Mesenchymal stem cell (in vitro differentiated cells and primary cell): ENCODE measurements at regions not wholly inside any gene's neighbourhood (a gene's known extent, or its start where the extent isn't known, plus 50 kb on each side); places are given as distances from the start of the nearest gene placed in this dataset.
A peak's percentile ranks its signal among the peaks of the same experiment; 100 is the strongest.
"Not testable (repeated sequence)": the region's sequence is repeated elsewhere in the genome, so short reads cannot be mapped to it uniquely, and the experiment has no call there.

ENCODE experiments used
- DNase-seq: peaks from one replicate; pipeline ENCODE4 v3.0.0-alpha.2; 2013
- H2AFZ ChIP-seq: one replicate; pipeline ENCODE4 v1.6.1; 2013; ENCODE audit warnings: low read depth, mild to moderate bottlenecking, control low read depth, inconsistent platforms, low read length, moderate library complexity
- H2AK5ac ChIP-seq: 2 replicates; pipeline ENCODE4 v1.6.1; 2013; ENCODE audit warnings: low read length, moderate library complexity, mild to moderate bottlenecking, inconsistent platforms; ENCODE audit not compliant: severe bottlenecking
- H2BK120ac ChIP-seq: one replicate; pipeline ENCODE4 v1.6.1; 2013; ENCODE audit warnings: low read depth, mild to moderate bottlenecking, inconsistent platforms, low read length, moderate library complexity
- H2BK12ac ChIP-seq, 2 experiments: one replicate each; pipeline ENCODE4 v1.6.1; 2013; ENCODE audit warnings: inconsistent platforms in 2 of 2, low read length in 2 of 2, mild to moderate bottlenecking in 2 of 2, moderate library complexity in 2 of 2, control low read depth in 1 of 2
- H2BK15ac ChIP-seq: one replicate; pipeline ENCODE4 v1.6.1; 2013; ENCODE audit warnings: mild to moderate bottlenecking, low read depth, inconsistent platforms; ENCODE audit not compliant: poor library complexity, severe bottlenecking
- H2BK5ac ChIP-seq: 2 replicates; pipeline ENCODE4 v1.6.1; 2013; ENCODE audit warnings: low read depth, mild to moderate bottlenecking, low read length, control low read depth, inconsistent platforms; ENCODE audit not compliant: poor library complexity, severe bottlenecking
- H3K14ac ChIP-seq, 2 experiments: one replicate each; pipeline ENCODE4 v1.6.1; 2013; ENCODE audit warnings: inconsistent platforms in 2 of 2, low read length in 2 of 2, control low read depth in 1 of 2, mild to moderate bottlenecking in 1 of 2, moderate library complexity in 1 of 2
- H3K18ac ChIP-seq, 2 experiments: one replicate each; pipeline ENCODE4 v1.6.1; 2013; ENCODE audit warnings: inconsistent platforms in 2 of 2, low read length in 2 of 2, control low read depth in 1 of 2, low read depth in 1 of 2, mild to moderate bottlenecking in 1 of 2
- H3K23ac ChIP-seq, 2 experiments: one replicate each; pipeline ENCODE4 v1.6.1; 2013; ENCODE audit warnings: inconsistent platforms in 2 of 2, low read length in 2 of 2, mild to moderate bottlenecking in 2 of 2, moderate library complexity in 2 of 2, control low read depth in 1 of 2
- H3K27ac ChIP-seq: 2 replicates; pipeline ENCODE4 v1.5.1; 2013; ENCODE audit warnings: mild to moderate bottlenecking, moderate library complexity, low read length, control low read depth, inconsistent platforms; ENCODE audit not compliant: poor library complexity, severe bottlenecking
- H3K27me3 ChIP-seq, 2 experiments: 2 replicates each; pipeline versions ENCODE4 v1.6.1 to v1.7.0; 2013; ENCODE audit warnings: low read length in 2 of 2, mild to moderate bottlenecking in 2 of 2, moderate library complexity in 2 of 2, control low read depth in 1 of 2, inconsistent platforms in 1 of 2; ENCODE audit not compliant: control insufficient read depth in 1 of 2, insufficient read depth in 1 of 2
- H3K36me3 ChIP-seq, 2 experiments: 2 replicates each; pipeline versions ENCODE4 v1.6.1 to v1.7.0; 2013; ENCODE audit warnings: low read length in 2 of 2, control low read depth in 1 of 2, inconsistent platforms in 1 of 2, low read depth in 1 of 2, mild to moderate bottlenecking in 1 of 2; ENCODE audit not compliant: insufficient read depth in 2 of 2, control insufficient read depth in 1 of 2
- H3K4ac ChIP-seq, 2 experiments: one replicate each; pipeline ENCODE4 v1.6.1; 2013; ENCODE audit warnings: inconsistent platforms in 2 of 2, low read length in 2 of 2, mild to moderate bottlenecking in 2 of 2, moderate library complexity in 2 of 2, control low read depth in 1 of 2, low read depth in 1 of 2
- H3K4me1 ChIP-seq: 2 replicates; pipeline ENCODE4 v1.6.1; 2013; ENCODE audit warnings: low read depth, low read length, control low read depth; ENCODE audit not compliant: control insufficient read depth, insufficient read depth
- H3K4me2 ChIP-seq: 2 replicates; pipeline ENCODE4 v1.6.1; 2013; ENCODE audit warnings: low read length, mild to moderate bottlenecking, inconsistent platforms; ENCODE audit not compliant: poor library complexity, severe bottlenecking
- H3K4me3 ChIP-seq, 2 experiments: 2 replicates each; pipeline versions ENCODE4 v1.5.1 to v1.7.0; 2013; ENCODE audit warnings: low read length in 2 of 2, mild to moderate bottlenecking in 2 of 2, control low read depth in 1 of 2, low read depth in 1 of 2; ENCODE audit not compliant: insufficient read depth in 1 of 2
- H3K79me1 ChIP-seq: replicated peaks from 2 replicates; pipeline ENCODE4 v1.6.1; 2013; ENCODE audit warnings: mild to moderate bottlenecking, control low read depth, low read length, inconsistent platforms; ENCODE audit not compliant: poor library complexity, severe bottlenecking
- H3K9ac ChIP-seq: 2 replicates; pipeline ENCODE4 v1.7.0; 2013; ENCODE audit warnings: mild to moderate bottlenecking, low read length, moderate library complexity
- H3K9me3 ChIP-seq: 2 replicates; pipeline ENCODE4 v1.7.0; 2013; ENCODE audit warnings: mild to moderate bottlenecking, low read length; ENCODE audit not compliant: control insufficient read depth
- H4K8ac ChIP-seq: one replicate; pipeline ENCODE4 v1.6.1; 2013; ENCODE audit warnings: inconsistent platforms, mild to moderate bottlenecking, low read length, moderate library complexity
- H4K91ac ChIP-seq: one replicate; pipeline ENCODE4 v1.6.1; 2013; ENCODE audit warnings: mild to moderate bottlenecking, low read length, inconsistent platforms
- WGBS: methylation state at CpG from one replicate; pipeline ENCODE4 v1.1.7; 2013; ENCODE audit warnings: mixed read lengths; 5-methylcytosine and 5-hydroxymethylcytosine counted together

GRCh38 chr17:31677681-31678080 lies 181.4 kb downstream of the COPRS start:
- H4K8ac ChIP-seq, result no peak overlapping the region
- H3K36me3 ChIP-seq, result no peaks in the 10 kb centered on the region
- H3K4ac ChIP-seq, result no peak overlapping the region
- no peak overlapping the region for H2AK5ac ChIP-seq
- no peak overlapping the region for H2BK12ac ChIP-seq
- H3K18ac ChIP-seq, result no peak overlapping the region
- H3K14ac ChIP-seq, result no peak overlapping the region
- H2BK15ac ChIP-seq, result no peak overlapping the region
- H3K9ac ChIP-seq, result no peak overlapping the region
- 91% methylated on average over 6 of the region's 6 CpGs for WGBS
- no peak overlapping the region for H2AFZ ChIP-seq
- DNase-seq, result no peak
- no peak overlapping the region for H2BK120ac ChIP-seq
- no peak overlapping the region for H4K91ac ChIP-seq
- H3K23ac ChIP-seq, result no peak overlapping the region
- H3K4me2 ChIP-seq, result no peak overlapping the region
- H3K4me1 ChIP-seq, result peaks cover 5% of the 10 kb centered on the region
- H2BK5ac ChIP-seq, result no peak overlapping the region
- H3K27me3 ChIP-seq, result no peaks in the 10 kb centered on the region
- no peaks in the 10 kb centered on the region for H3K9me3 ChIP-seq
- H3K4me3 ChIP-seq, result no peak overlapping the region
- H3K79me1 ChIP-seq, result no peaks in the 10 kb centered on the region
- no peak overlapping the region for H3K27ac ChIP-seq

GRCh38 chr17:31677036-31677435 lies 182.0 kb downstream of the COPRS start:
- WGBS, result 90% methylated on average over 3 of the region's 4 CpGs

GRCh38 chr17:31675392-31675791 lies 183.7 kb downstream of the COPRS start:
- not testable (repeated sequence) for H2BK120ac ChIP-seq, H3K4ac ChIP-seq, H3K23ac ChIP-seq, H3K27ac ChIP-seq, H3K36me3 ChIP-seq, H3K9me3 ChIP-seq, H3K4me3 ChIP-seq, H4K8ac ChIP-seq, H3K18ac ChIP-seq, H3K79me1 ChIP-seq, DNase-seq, H3K4me2 ChIP-seq, H2BK12ac ChIP-seq, H4K91ac ChIP-seq, H3K4me1 ChIP-seq, H3K14ac ChIP-seq, H3K27me3 ChIP-seq, H2BK5ac ChIP-seq, H2AFZ ChIP-seq, H3K9ac ChIP-seq, H2AK5ac ChIP-seq, H2BK15ac ChIP-seq
- WGBS, result 94% methylated on average over 5 of the region's 5 CpGs

More at GRCh38 chr17:31677036-31677435, 182.0 kb downstream of the COPRS start:
- Histone ChIP-seq H4K91ac (no peak overlapping the region), H3K27me3 (peaks cover 2% of the 10 kb centered on the region in 2 experiments), H3K9ac (no peak overlapping the region), H3K4me3 (no peak overlapping the region), H3K4me1 (peaks cover 7% of the 10 kb centered on the region), H3K4ac (no peak overlapping the region), H4K8ac (no peak overlapping the region), H3K4me2 (no peak overlapping the region), H3K18ac (no peak overlapping the region), H3K23ac (no peak overlapping the region), H2AFZ (no peak overlapping the region), H3K9me3 (no peaks in the 10 kb centered on the region), H3K27ac (no peak overlapping the region), H2BK5ac (no peak overlapping the region), H3K36me3 (no peaks in the 10 kb centered on the region), H2BK12ac (no peak overlapping the region), H2BK15ac (no peak overlapping the region), H3K14ac (no peak overlapping the region), H3K79me1 (no peaks in the 10 kb centered on the region), H2BK120ac (no peak overlapping the region), H2AK5ac (no peak overlapping the region)
- no peak for DNase-seq

- H2BK5ac ChIP-seq, result no peak overlapping the region
- no peaks in the 10 kb centered on the region for H3K9me3 ChIP-seq
- H3K36me3 ChIP-seq, result no peaks in the 10 kb centered on the region
- H3K4me3 ChIP-seq, result peak overlapping the region in 1 of 2 experiments; percentile 34
- H3K23ac ChIP-seq, result no peak overlapping the region
- no peak overlapping the region for H3K4me2 ChIP-seq
- peaks cover 8% of the 10 kb centered on the region for H3K4me1 ChIP-seq
- H4K91ac ChIP-seq, result peak overlapping the region; percentile 34
- H2BK15ac ChIP-seq, result peak overlapping the region; percentile 49
- H2BK12ac ChIP-seq, result no peak overlapping the region
- H4K8ac ChIP-seq, result no peak overlapping the region
- no peak overlapping the region for H2AK5ac ChIP-seq
- H3K18ac ChIP-seq, result no peak overlapping the region
- H2BK120ac ChIP-seq, result no peak overlapping the region
- H3K14ac ChIP-seq, result no peak overlapping the region
- H3K9ac ChIP-seq, result no peak overlapping the region
- no peaks in the 10 kb centered on the region for H3K79me1 ChIP-seq
- DNase-seq, result peak; percentile 49
- no peak overlapping the region for H3K27ac ChIP-seq
- 90% methylated on average over 5 of the region's 5 CpGs for WGBS
- H2AFZ ChIP-seq, result no peak overlapping the region
- peaks cover 5 to 8% of the 10 kb centered on the region in 2 experiments for H3K27me3 ChIP-seq
- H3K4ac ChIP-seq, result no peak overlapping the region
These were observed 184.2 kb downstream of the COPRS start for GRCh38 chr17:31674717-31675349.
